ENCODE measurements at regions not wholly inside any gene's neighbourhood (a gene's known extent, or its start where the extent isn't known, plus 50 kb on each side); places are given as distances from the start of the nearest gene placed in this dataset.

DNA sequence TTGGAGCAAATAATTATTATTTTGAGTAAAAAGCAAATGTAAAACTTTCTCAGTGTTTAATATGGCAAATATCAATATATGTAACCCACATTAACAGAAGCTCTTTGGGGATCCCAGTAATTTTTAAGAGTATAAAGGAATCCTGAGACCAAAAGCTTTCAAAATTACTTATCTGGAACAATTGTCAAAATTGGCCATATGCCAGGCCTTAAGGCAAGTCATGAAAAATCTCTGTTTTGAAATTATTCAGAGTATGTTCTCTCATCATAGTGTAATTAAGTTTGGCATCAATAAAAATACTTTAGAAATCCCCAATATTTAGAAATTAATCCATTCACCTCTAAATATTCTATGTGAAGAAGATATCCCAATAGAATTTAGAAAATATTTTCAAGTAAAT lies 225.3 kb upstream of the ARL4C start:
- TF ChIP-seq EZH2 (IDR thresholded peaks at IDR 0.05) = no peak
- no peak for TF ChIP-seq POLR2AphosphoS5 (IDR thresholded peaks at IDR 0.05; ENCODE audit: borderline replicate concordance, low read depth, low read length)
